Urothelium cell line (cell line): ENCODE measurements at regions not wholly inside any gene's neighbourhood (a gene's known extent, or its start where the extent isn't known, plus 50 kb on each side); places are given as distances from the start of the nearest gene placed in this dataset.

Experiments used
- DNase-seq: peaks from one replicate; pipeline ENCODE4 v3.0.0; 2011; ENCODE audit warnings: low spot score, mixed read lengths
- FAIRE-seq: peaks from 2 replicates; lab custom pipeline; 2011; peaks lifted over from hg19 to GRCh38; lab: Jason Lieb, UNC

DNA sequence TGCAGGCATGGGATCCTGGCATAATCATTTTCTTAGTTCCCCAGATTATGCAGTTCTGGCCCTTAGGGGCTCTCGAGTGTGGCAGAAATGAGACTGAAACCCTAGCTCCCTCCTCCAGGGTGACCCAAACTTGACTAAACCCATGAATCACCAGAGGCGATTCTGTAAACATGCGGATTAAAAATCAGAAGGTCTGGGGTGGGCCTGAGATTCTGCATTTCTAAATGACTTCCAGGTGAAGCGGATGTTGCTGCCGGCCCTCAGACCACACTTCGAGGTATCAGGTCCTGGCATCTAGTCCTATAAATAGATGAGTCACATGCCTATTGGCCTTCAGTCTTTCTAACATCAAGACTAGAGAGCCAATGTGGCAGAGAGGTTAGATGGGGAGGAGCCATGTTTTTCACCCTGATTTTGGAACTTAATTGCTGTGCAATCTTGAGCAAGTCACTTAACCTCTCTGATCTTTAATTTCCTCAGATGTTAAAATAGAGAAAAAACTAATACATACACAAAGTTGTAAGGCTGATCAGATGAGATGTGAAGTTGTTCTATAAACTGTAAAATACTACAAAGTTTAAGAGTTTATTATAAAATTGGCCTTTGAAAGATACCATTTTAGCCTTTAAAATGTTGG lies 431.2 kb downstream of the FOXO1 start:
- DNase-seq (no peak), FAIRE-seq (no peak)

DNA sequence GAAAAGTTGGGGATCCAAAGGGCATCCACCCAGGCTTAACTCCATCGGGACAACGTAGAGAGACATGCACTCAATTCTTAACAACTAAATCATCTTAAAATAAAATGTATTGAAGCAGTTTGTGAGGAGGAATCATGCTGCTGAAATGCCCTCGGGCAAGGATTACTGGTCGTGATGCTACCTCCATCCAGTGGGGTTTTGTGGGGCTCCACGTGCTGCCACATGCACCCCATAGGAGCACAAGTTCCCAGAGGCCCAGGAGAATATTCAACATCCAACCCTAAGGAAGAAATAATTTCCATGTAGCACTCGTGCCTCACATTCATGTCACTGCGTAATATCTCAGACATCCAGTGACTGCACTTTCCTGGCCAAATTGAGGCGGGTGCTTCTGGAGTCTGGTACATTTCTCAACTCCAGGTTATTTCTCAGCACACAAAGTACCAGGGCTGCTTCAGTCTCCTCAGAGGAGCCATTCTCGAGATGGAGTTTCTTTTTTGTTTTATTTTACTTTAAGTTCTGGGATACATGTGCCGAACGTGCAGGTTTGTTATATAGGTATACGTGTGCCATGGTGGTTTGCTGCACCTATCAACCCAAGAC lies 429.8 kb downstream of the FOXO1 start:
- DNase-seq (no peak), FAIRE-seq (no peak)

DNA sequence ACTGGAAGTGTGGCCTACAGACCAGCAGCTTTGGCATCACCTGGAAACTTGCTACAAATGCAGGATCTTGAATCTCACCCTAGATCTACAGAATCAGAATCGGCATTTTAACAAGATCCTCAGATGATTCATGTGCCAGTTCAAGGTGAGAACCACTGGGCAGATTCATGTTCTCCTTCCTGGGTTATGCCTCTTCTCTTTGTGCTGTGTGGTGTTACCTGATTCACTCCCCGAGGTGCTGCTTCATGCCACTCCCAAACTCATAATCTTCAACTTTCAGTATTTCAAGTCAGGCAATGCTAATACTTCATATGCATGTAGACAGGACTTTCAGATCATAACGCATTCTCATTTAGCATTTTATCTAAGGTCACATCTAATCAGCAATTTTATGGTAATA lies 427.7 kb downstream of the FOXO1 start:
- FAIRE-seq = no peak
- no peak for DNase-seq

DNA sequence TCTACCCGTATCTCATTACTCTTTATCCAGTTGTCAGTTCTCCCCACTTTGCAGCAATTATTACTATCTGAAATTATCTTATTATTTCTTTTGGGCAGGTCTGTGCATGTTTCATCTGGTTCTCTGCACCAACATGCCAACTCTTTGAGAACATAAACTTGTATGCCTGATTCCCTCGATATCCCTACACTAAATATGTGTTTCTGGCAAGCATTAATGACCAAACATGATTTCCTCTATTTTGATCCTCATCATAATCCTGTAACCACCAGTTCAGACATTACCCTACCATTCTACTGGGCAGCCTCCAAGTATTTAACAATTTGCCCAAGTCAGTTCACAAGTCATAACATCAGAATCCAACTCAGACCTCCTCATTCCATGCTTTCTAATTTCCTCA lies 426.1 kb downstream of the FOXO1 start:
- FAIRE-seq (no peak), DNase-seq (no peak)

DNA sequence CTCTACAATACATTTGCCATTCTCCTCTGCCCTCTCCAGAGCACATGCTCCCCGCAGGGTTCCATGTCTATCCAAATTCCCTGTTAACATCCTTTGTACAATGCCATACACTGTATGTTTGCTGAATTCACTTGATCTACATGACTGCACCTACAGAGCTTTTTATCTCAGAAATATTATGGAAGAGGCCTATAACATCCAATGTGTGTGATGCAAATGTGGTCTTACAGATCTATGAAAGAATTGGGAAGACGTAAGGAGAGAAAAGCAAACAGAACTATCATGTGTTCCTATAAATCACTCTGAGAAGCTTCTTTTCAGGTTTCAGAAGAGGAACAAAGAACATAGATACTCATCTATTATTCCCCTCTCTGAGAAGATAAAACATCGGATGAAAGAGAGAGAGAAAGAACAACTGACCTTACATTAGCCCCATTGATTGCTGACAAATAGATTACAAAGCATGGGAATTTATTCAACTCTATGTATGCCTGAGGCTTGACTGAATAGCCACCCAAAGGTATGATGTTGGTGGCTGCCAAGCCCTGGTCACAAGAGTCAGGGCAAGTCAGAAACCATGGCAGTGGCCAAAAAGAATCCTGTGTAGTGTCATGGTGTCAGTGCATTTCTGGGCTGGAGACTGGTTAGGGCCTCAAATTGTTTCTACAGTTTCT lies 425.2 kb downstream of the FOXO1 start:
- FAIRE-seq = no peak
- no peak for DNase-seq

DNA sequence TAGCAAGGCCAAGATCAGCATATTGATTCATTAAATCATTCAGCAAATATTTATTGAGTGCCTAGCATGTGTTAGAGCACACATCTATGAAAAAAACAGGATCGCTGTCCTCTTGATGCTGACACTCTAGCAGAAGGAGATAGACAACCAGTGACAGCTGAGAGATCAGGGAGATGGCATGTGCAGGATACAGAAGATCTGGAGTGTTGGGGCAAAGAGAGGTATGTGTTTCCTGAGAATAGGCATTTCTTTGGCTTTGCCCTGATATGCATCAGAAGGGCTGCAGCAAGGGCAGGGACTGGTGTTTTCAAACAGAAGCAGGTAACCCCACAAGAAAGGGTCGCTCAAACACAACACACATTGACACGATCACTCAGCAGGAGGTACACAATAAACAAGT lies 423.4 kb downstream of the FOXO1 start:
- DNase-seq (no peak), FAIRE-seq (no peak)

DNA sequence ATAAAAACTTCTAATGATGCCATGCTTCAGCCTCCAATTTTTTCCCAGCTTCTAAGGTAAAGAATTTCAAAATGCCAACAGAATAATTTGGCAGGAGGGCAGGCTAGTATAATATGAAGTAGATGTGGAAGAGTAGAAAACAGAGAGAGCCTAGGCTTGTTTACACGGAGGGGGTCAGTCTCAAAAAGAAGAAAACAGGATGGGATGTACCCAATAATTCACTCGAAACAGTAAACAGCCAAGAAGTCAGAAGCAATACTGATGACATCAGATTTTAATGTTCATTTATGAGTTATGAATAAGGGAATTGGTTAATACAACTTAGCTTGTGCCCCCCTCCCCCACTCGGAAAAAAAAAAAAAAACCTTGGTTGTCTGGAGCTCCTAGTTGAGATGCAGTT lies 422.5 kb downstream of the FOXO1 start:
- FAIRE-seq = no peak
- DNase-seq = no peak

DNA sequence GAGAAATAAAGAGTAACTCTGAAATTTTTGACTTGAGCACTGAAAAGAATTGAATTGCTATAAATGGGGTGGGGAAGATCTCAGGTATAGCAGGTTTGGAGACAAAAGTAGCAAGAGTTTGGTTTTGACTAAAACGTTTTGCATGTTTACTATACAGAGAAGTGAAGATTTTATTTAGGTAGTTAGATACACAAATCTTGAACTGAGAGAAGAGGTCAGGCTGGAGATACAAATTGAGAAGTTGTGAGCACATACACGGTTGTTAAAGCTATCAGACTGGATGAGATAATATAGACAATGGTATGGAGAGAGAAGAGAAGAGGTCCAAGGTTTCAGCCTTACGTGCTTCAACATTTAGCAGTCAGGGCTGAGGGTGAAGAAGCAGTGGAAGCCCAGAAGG lies 420.9 kb downstream of the FOXO1 start:
- no peak for FAIRE-seq

DNA sequence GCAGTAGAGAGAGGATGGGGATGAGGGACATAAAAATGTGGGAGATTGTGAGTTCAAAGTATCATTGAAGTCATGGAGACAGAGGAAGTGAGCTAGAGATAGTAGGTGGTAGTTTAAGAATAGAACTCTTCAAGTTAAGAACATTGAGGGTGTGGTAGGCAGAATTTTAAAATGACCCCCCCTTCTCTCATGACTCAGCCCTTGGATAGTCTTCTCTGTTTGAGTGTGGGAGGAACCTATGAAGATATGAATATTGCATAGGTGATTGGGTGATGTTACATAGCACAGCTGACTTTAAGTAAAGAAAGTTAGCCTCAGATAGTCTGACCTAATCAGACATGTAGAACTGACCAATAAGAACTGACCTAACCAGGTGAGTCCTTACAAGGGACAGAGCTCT lies 418.6 kb downstream of the FOXO1 start:
- FAIRE-seq (no peak), DNase-seq (no peak)

More for the DNA sequence above, 420.9 kb downstream of the FOXO1 start:
- DNase-seq = no peak

DNA sequence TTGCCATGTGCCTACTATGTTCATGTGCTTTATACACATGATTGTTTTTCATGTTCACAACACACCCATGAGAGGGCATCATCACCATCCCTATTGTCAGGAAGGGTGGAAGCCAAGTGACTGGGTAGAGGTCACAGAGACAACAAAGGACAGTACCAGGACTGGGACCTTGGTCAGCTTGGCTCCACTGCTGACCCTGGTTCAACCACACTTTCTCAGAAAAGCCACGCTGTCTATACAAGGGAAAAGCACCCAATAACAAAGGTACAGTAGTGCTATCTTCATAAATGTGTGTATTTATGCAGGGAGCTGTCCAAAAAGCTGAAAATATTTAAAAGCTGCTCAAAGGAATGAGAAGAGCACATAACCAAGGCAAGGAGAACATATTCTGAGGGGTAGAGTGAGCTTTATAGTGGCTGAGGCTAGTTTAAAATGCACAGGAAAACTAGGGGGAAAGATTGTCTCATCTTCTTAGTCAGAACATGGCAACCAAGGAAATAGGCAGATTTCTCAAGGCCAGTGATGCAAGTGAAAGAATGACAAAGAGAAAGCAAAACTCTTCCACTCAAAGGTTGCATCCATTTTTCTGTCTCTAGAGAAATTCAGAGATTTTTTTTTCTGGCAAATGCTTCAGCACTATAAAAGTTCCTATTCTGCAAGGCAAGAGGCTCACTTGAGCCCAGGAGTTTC lies 415.0 kb downstream of the FOXO1 start:
- FAIRE-seq = no peak
- no peak for DNase-seq

DNA sequence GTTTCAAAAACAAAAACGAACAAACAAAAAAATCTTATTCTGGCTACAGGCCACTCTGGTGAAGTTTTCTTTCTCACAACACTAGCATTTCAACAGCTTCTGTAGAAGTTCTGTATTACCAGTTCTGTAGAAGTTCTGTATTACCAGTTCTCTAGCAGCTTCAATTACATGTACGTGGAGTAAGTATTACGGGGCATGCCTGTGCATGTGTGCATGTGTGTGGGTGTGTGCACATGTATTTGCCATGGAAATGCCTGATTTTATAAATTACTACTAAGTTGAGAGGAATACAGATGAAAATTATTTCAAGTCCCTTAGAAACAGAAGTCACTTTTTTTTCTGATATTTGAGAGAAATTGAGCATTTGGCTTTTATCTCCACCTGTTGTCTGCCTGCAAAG lies 414.2 kb downstream of the FOXO1 start:
- DNase-seq = no peak
- no peak for FAIRE-seq

DNA sequence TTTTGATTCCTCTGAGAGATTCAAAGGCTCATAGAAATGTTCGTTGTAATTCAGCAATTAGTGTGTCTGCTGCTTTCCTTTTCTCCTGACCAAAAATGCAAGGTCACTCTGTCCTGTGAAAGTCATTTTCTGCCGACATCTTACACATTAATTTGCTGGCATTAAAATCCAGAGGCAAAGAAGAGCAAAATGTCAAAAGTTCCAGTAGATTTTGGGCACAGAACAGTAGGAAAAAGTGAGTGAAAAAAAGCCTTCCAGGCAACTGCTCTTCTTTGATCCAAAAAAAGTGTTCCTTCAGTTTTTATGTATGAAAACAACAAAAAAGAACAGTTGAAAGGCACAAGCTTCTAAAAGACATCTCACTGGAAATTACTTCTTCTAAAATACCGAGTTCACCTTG lies 413.8 kb downstream of the FOXO1 start:
- FAIRE-seq (no peak), DNase-seq (no peak)

DNA sequence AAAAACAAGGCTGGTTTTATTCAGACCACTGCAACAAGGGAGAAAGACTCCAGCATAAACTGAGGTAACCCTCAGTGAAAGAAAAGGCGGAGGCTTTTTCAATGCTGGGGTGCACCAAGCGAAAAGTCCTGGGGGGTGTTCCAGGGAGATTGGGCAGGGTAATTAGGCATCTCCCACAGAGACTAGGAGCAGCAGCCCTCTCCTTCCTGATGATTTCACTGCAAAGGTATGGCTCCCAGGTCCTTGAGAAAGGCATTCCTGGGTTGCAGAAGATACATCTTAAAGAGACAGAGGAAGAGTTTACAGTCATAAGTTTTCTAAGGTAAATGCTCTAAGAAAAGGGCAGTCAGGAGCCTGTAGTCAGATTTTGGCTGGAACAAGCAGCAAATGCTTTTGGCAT lies 412.0 kb downstream of the FOXO1 start:
- FAIRE-seq (no peak), DNase-seq (no peak)

DNA sequence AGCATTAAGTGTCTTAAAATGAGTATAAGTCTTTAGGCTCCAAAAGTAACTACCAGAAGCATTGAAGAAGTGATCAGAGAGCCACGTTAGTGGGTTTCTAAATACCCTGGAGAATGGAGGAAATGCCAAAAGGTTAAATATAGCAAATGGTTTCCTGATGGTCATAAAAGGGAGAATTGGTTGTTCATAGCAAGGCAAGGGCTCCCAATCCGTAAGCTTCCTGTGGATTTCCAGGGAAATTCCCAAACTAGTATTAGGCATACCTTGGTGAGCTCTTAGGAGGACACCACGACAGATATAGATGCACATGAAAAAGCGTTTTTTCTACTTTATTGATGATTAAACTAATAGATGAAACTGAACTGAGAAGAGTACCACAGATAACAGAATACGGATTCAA lies 410.9 kb downstream of the FOXO1 start:
- DNase-seq = no peak

DNA sequence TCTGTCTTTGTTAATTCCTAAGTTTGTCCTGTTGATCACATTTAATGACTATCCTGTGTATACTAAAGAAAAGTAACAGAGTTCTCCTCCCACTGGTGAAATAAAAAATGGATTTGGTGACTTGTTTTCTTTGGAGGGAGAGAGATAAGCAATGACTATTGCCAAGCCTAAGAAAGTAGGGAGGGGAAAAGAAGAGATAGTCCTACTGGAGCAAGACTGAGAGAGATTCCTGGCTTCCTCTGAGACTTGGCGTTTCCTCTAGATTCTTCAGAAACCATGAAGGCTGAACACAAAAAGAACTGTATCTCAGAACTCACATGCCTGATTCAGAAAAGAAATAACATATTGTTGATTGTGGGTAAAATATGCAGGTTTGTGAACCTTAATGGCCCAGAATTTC lies 406.5 kb downstream of the FOXO1 start:
- no peak for DNase-seq
- no peak for FAIRE-seq

More for the DNA sequence above, 410.9 kb downstream of the FOXO1 start:
- FAIRE-seq = no peak

DNA sequence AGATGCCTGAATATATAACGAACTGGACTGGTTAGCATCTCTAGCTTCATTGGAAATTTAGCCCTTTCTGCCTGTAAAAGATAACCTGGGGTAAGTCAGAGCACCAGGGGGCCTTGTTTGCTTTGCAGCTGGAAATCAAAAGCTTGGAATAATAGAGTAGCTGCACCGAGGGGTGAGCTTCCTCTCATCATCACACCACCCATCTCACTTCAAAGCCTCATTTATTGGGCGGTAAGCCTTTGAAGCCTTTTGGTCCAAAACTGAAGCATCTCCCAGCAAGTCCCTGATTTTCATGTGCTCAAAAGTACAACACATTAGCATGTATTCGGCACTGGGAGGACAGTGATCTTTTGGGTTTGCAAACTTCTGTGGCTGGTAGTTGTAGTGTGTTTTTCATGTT lies 405.1 kb downstream of the FOXO1 start:
- DNase-seq (no peak), FAIRE-seq (no peak)

DNA sequence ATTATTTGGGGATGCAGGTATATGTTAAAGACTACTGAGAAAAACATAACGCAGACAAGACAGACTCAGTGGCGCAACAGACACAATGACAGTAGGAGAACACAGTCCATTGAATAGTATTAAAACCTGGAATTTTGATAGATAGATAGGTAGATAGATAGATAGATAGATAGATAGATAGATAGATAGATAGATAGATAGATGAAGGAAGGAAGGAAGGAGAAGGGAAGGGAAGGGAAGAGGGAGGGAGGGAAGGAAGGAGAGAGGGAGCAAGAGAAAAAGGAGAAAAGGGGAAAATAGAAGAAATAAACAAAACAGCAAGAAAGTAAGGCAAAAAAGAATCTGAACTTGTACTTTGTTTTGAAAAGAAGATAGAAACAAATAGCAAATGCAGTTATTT lies 404.5 kb downstream of the FOXO1 start:
- FAIRE-seq = no peak
- no peak for DNase-seq

DNA sequence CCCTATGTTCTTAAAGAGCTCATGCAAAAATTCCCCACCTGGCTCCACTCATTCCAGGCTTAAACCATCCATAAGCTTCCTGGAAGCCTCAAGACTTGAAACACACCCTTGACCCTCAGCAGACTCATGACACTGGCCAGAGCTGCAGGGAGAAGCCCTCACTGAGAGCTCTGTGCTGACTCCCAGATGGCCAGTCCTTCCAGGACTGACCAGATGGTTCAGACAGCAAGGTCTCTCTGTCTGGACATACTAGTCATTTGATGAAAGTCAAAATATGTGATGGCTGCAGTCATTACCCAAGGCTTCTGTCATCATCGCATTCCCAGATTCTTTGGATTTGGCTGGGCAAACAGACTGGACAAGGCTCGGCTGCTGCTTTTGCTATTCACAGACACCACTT lies 397.4 kb downstream of the FOXO1 start:
- FAIRE-seq (no peak), DNase-seq (no peak)

DNA sequence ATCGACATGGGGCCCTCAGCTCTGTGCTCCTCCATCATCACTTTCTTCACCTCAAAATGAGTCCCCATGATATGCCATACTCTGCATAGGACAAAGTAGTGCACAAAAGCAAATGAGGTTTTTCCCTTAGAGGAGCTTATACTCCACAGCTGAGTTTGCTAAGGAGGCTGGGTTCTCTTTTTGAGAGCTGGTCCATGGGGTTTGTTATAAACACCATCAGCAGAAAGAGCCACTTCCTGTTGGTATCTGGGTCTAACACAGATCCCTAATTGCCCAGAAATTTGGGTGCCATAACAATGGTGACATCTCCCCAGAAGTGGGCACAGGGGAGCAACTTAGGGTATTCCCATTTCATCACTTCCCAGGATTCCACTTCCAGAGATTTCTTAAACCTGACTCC lies 395.7 kb downstream of the FOXO1 start:
- no peak for DNase-seq
- no peak for FAIRE-seq

DNA sequence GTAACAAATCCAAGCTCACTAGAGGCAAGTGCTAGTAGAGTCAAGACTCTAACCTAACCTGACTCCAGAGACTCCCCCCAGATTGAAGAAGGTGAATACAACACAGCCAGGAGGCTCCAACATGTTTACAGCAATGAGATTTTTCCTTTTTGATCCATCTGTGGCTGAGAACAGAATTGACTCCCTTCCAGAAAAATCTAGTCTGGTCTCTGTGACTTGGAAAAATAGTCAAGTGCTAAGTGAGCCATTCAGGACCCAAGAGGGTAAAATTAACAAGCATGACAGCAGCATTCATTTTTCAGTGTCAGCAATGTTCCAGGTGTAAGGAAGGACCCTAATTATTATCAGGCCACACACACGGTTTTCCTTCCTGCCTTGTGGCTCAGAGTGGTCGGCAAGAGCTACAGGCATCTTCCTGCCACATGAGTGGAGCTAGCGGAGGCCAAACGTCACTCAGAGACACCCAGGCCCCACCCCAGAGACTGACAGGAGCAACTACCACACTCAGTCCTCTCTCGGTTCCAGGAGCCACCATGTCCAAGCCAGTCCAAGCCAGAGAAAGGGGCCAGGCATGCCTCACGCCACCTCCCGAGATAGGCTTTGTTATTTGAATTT lies 395.1 kb downstream of the FOXO1 start:
- no peak for DNase-seq
- no peak for FAIRE-seq

DNA sequence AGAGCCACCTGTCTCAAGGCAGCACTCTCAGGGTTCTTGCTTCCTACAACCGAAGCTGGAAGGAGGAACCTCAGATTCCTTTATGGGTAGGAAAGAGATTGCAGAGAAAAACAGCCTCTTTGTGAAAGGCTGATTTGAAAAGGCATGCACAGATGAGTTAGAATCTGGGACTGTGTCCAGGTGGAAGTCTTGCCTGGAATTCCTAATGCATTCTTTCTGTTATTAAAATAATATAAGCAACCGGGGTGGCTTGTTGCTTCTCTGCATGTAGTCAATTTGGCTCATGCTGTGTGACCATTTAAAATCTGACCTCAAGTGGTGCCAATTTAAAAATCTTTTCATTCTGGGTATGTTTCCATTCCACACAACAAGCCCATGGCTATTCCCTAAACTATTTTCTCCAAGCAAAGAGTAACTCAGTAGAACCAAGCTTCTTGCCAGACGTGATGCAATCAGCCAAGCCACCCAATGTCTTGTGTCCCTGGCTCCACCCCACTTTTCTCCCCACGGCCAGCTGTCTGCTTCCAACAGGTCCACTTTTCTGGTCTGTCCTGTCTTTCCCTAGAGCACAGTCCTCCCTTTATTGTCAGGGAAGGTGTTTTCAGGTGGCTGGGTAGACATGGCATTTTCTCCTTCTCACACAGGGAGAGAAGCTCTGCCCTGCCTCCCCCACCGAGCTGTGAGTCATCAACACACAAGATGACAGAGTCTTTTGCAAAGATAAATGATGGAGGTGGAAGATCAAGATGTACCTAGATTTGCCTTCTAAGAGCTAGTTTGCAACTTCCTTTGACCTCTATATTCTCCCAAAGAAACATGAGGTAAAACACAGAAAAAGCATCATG lies 394.3 kb downstream of the FOXO1 start:
- FAIRE-seq (no peak), DNase-seq (peak; percentile 43)
